ENCODE measurements at regions not wholly inside any gene's neighbourhood (a gene's known extent, or its start where the extent isn't known, plus 50 kb on each side); places are given as distances from the start of the nearest gene placed in this dataset.
A peak's percentile ranks its signal among the peaks of the same experiment; 100 is the strongest.
"Not testable (repeated sequence)": the region's sequence is repeated elsewhere in the genome, so short reads cannot be mapped to it uniquely, and the experiment has no call there.

GRCh38 chr2:188678882-188679281, 295.3 kb upstream of the COL3A1 start:
- TF ChIP-seq, protein P1, sequence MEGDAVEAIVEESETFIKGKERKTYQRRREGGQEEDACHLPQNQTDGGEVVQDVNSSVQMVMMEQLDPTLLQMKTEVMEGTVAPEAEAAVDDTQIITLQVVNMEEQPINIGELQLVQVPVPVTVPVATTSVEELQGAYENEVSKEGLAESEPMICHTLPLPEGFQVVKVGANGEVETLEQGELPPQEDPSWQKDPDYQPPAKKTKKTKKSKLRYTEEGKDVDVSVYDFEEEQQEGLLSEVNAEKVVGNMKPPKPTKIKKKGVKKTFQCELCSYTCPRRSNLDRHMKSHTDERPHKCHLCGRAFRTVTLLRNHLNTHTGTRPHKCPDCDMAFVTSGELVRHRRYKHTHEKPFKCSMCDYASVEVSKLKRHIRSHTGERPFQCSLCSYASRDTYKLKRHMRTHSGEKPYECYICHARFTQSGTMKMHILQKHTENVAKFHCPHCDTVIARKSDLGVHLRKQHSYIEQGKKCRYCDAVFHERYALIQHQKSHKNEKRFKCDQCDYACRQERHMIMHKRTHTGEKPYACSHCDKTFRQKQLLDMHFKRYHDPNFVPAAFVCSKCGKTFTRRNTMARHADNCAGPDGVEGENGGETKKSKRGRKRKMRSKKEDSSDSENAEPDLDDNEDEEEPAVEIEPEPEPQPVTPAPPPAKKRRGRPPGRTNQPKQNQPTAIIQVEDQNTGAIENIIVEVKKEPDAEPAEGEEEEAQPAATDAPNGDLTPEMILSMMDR (IDR thresholded peaks at IDR 0.05; ENCODE audit: low read depth, low read length) = no peak
- peak; percentile 42 for DNase-seq (ENCODE audit: low read depth, low spot score)
- in situ Hi-C loops (cut with HindIII; ENCODE audit: low sequenced_read_pairs) = no loop called here

GRCh38 chr2:188682838-188683237, 291.3 kb upstream of the COL3A1 start:
- no peak for DNase-seq (ENCODE audit: low read depth, low spot score)
- TF ChIP-seq, protein P1 (IDR thresholded peaks at IDR 0.05; ENCODE audit: low read depth, low read length) = no peak
- in situ Hi-C loops (cut with HindIII; ENCODE audit: low sequenced_read_pairs) = no loop called here
- H3K4me3 ChIP-seq (ENCODE audit: low read depth, low read length) = no peak overlapping the region

More at GRCh38 chr2:188678882-188679281, 295.3 kb upstream of the COL3A1 start:
- no peak overlapping the region for H3K4me3 ChIP-seq (ENCODE audit: low read depth, low read length)

DNA sequence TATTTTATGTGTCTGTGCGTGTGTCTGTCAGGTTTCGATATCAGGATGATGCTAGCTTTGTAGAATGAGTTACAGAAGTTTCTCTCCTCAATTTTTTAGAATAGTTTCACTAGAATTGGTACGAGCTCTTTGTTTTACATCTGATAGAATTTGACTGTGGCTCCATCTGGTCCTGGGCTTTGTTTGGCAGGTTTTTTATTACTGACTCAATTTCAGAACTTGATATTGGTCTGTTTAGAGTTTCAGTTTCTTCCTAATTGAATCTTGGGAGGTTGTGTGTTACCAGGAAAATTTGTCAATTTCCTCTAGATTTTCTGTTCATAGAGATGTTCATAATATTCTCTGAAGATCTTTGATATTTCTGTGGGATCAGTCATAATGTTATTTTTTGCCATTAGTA, 289.4 kb upstream of the COL3A1 start:
- no peak for DNase-seq (ENCODE audit: low read depth, low spot score)
- TF ChIP-seq, protein P1 (IDR thresholded peaks at IDR 0.05; ENCODE audit: low read depth, low read length) = no peak
- in situ Hi-C loops (cut with HindIII; ENCODE audit: low sequenced_read_pairs) = no loop called here
- H3K4me3 ChIP-seq (ENCODE audit: low read depth, low read length) = no peak overlapping the region

GRCh38 chr2:188693111-188693510, 281.1 kb upstream of the COL3A1 start:
- TF ChIP-seq, protein P1 (IDR thresholded peaks at IDR 0.05; ENCODE audit: low read depth, low read length) = no peak
- no peak overlapping the region for H3K4me3 ChIP-seq (ENCODE audit: low read depth, low read length)
- no peak for DNase-seq (ENCODE audit: low read depth, low spot score)
- in situ Hi-C loops (cut with HindIII; ENCODE audit: low sequenced_read_pairs) = no loop called here

- TF ChIP-seq, protein P1 (IDR thresholded peaks at IDR 0.05; ENCODE audit: low read depth, low read length) = no peak
- in situ Hi-C loops (cut with HindIII; ENCODE audit: low sequenced_read_pairs) = no loop called here
These were observed 280.4 kb upstream of the COL3A1 start for GRCh38 chr2:188693771-188694170.

DNA sequence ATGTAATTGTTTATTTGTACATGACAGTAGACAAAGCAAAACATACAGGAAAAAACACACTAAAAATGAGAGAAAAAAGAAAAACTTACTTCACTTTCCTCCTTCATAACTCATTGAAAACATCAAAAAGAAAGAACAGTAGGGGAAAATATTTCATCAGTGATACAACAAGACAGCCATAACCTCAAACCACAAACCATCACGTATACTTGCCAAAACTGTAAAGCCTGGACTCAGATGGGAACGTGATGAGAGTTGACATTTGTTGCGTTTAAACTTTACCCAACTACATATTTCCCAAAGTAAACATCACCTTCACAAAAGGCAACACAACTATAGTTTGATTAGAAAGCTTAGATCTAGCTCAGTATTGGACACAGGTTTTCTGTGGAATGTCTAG, 278.2 kb upstream of the COL3A1 start:
- in situ Hi-C loops (cut with HindIII; ENCODE audit: low sequenced_read_pairs) = no loop called here
- H3K4me3 ChIP-seq (ENCODE audit: low read depth, low read length) = no peak overlapping the region
- peak; percentile 93 for DNase-seq (ENCODE audit: low read depth, low spot score)
- TF ChIP-seq, protein P1 (IDR thresholded peaks at IDR 0.05; ENCODE audit: low read depth, low read length) = no peak

More at GRCh38 chr2:188693771-188694170, 280.4 kb upstream of the COL3A1 start:
- DNase-seq (ENCODE audit: low read depth, low spot score) = no peak
- no peak overlapping the region for H3K4me3 ChIP-seq (ENCODE audit: low read depth, low read length)

- DNase-seq (ENCODE audit: low read depth, low spot score) = peak; percentile 27
- H3K4me3 ChIP-seq (ENCODE audit: low read depth, low read length); in situ Hi-C loops (cut with HindIII; ENCODE audit: low sequenced_read_pairs): not testable (repeated sequence)
These were observed 276.0 kb upstream of the COL3A1 start for GRCh38 chr2:188698151-188698550.
